Neural crest cell (in vitro differentiated cells): ENCODE measurements at regions not wholly inside any gene's neighbourhood (a gene's known extent, or its start where the extent isn't known, plus 50 kb on each side); places are given as distances from the start of the nearest gene placed in this dataset.
A peak's percentile ranks its signal among the peaks of the same experiment; 100 is the strongest.

Experiments used
- DNase-seq: peaks from one replicate; pipeline ENCODE4 v3.0.0; 2021; ENCODE audit warnings: low read depth, mixed read lengths, low spot score
- H3K27ac Mint-ChIP-seq: one replicate; pipeline ENCODE4 v1.8.0; 2021; ENCODE audit warnings: mild to moderate bottlenecking, mixed read lengths; ENCODE audit not compliant: unreplicated experiment
- H3K27me3 Mint-ChIP-seq: 2 replicates; pipeline ENCODE4 v1.8.0; 2021; ENCODE audit warnings: low read depth, mild to moderate bottlenecking, mixed read lengths
- H3K36me3 Mint-ChIP-seq: 2 replicates; pipeline ENCODE4 v1.8.0; 2021; ENCODE audit warnings: low read depth, mild to moderate bottlenecking, mixed read lengths
- H3K4me1 Mint-ChIP-seq: 2 replicates; pipeline ENCODE4 v1.8.0; 2021; ENCODE audit warnings: mixed read lengths
- H3K4me3 Mint-ChIP-seq: one replicate; pipeline ENCODE4 v1.8.0; 2021; ENCODE audit warnings: mild to moderate bottlenecking, mixed read lengths
- H3K9me3 Mint-ChIP-seq: 2 replicates; pipeline ENCODE4 v1.8.0; 2021; ENCODE audit warnings: mixed read lengths
- TF ChIP-seq, protein P1 (sequence below): fragments of 200-600 bp; sonication (generic); conservative IDR thresholded peaks from 2 replicates; pipeline ENCODE4 v1.5.0; 2021; ENCODE audit warnings: antibody characterized with exemption, mild to moderate bottlenecking

- Mint-ChIP-seq H3K36me3 (no peaks in the 10 kb centered on the region), H3K4me3 (no peak overlapping the region), H3K4me1 (peaks cover 9% of the 10 kb centered on the region), H3K27me3 (no peaks in the 10 kb centered on the region), H3K9me3 (peaks cover 3% of the 10 kb centered on the region), H3K27ac (no peak overlapping the region)
- TF ChIP-seq, protein P1, sequence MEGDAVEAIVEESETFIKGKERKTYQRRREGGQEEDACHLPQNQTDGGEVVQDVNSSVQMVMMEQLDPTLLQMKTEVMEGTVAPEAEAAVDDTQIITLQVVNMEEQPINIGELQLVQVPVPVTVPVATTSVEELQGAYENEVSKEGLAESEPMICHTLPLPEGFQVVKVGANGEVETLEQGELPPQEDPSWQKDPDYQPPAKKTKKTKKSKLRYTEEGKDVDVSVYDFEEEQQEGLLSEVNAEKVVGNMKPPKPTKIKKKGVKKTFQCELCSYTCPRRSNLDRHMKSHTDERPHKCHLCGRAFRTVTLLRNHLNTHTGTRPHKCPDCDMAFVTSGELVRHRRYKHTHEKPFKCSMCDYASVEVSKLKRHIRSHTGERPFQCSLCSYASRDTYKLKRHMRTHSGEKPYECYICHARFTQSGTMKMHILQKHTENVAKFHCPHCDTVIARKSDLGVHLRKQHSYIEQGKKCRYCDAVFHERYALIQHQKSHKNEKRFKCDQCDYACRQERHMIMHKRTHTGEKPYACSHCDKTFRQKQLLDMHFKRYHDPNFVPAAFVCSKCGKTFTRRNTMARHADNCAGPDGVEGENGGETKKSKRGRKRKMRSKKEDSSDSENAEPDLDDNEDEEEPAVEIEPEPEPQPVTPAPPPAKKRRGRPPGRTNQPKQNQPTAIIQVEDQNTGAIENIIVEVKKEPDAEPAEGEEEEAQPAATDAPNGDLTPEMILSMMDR = no peak
- DNase-seq = no peak
Measured at GRCh38 chr9:91143162-91143561, 218.6 kb downstream of the AUH start.

- peaks cover 3% of the 10 kb centered on the region for H3K9me3 Mint-ChIP-seq
- TF ChIP-seq, protein P1 = no peak
- H3K27me3 Mint-ChIP-seq = no peaks in the 10 kb centered on the region
- H3K36me3 Mint-ChIP-seq = no peaks in the 10 kb centered on the region
- no peak for DNase-seq
- no peak overlapping the region for H3K4me3 Mint-ChIP-seq
- no peak overlapping the region for H3K27ac Mint-ChIP-seq
- peaks cover 9% of the 10 kb centered on the region for H3K4me1 Mint-ChIP-seq
Measured at GRCh38 chr9:91143642-91144041, 218.1 kb downstream of the AUH start.

DNA sequence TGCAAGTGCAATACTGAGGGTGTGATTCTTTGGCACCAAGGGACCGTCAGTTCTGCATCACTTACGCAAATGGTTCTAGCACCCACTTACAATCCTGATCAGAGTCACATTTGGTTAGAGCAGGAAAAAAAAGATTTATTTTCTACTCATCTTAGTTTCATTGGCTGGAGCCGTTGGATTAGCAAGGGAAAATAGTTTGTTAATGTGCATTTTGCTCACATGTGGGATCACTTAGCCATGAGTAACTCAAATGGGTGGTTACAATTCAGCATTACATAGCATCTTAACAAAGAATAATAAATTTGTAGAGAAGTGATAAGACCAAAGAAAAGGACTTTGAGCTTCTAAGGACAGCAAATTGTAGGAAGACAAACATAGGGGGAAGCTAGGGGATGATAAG lies 216.9 kb downstream of the AUH start:
- Mint-ChIP-seq H3K9me3 (peaks cover 3% of the 10 kb centered on the region), H3K27me3 (no peaks in the 10 kb centered on the region), H3K36me3 (no peaks in the 10 kb centered on the region), H3K4me3 (no peak overlapping the region), H3K4me1 (peaks cover 9% of the 10 kb centered on the region), H3K27ac (no peak overlapping the region)
- TF ChIP-seq, protein P1 = no peak
- no peak for DNase-seq

DNA sequence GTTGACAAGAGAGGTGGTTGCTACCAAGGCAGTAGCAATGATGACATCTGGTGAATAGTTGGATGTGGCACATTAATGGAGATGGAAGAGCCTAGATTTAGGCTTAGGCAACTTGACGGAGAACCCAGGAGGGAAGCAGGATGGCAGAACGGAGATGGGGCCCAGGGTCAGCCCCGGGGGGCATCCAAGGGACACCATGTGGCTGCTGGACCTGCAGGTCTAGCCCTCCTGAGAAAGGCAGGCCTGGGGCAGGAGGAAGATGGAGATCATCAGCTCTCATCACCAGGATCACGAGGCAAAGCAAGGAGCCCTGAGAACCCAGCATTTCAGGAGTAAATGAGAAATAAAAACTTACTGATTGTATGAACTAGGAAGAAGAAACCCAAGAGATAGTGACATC lies 216.2 kb downstream of the AUH start:
- Mint-ChIP-seq H3K4me1 (peaks cover 9% of the 10 kb centered on the region), H3K9me3 (peaks cover 3% of the 10 kb centered on the region), H3K4me3 (no peak overlapping the region), H3K27me3 (no peaks in the 10 kb centered on the region), H3K27ac (peak overlapping the region; percentile 59), H3K36me3 (no peaks in the 10 kb centered on the region)
- DNase-seq = no peak
- TF ChIP-seq, protein P1 = no peak

DNA sequence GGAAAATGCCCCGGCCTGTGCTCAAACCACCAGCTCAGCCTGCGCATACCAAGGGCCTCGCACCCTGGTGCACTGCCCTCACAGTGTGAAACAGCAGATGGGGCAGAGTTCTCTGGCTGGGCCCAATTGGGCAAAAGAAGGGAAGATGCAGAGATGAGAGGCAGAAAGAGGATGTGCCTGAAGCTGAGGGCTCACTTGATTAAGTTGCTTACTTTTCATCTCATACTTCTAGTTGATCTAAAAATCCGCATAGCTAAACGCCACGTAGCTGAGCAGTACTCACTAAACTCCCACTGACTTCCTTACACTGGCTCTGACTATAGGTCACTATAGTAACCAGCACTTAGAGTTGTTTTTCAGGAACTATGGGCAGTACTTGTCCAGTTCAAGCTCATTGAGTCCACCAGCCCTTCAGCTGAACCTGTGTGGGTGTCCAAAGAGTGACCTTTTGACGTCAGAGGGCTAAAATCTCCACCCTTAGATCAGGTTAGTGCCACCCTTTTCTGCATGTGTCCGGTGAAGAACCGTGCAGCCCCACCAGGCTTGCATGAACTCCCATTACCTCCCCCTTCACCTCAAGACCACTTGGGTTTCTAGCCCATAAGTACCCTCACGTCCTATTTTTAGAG lies 215.2 kb downstream of the AUH start:
- TF ChIP-seq, protein P1 = no peak
- Mint-ChIP-seq H3K27me3 (no peaks in the 10 kb centered on the region), H3K4me1 (peaks cover 9% of the 10 kb centered on the region), H3K4me3 (no peak overlapping the region), H3K9me3 (peaks cover 3% of the 10 kb centered on the region), H3K27ac (no peak overlapping the region), H3K36me3 (no peaks in the 10 kb centered on the region)
- no peak for DNase-seq
